Fibroblast of lung (primary cell): ENCODE measurements at regions not wholly inside any gene's neighbourhood (a gene's known extent, or its start where the extent isn't known, plus 50 kb on each side); places are given as distances from the start of the nearest gene placed in this dataset.

Experiments used
- EZH2 ChIP-seq: IDR thresholded peaks from 2 replicates; pipeline ENCODE4 v1.5.1; 2012; ENCODE audit warnings: low read length, control low read depth, mild to moderate bottlenecking; ENCODE audit errors: missing control alignments
- TF ChIP-seq, protein P1 (sequence below), 2 donors: IDR thresholded peaks in 1 of 2; conservative IDR thresholded peaks in 1 of 2; 1 replicate in 1 of 2; 2 replicates in 1 of 2; pipeline ENCODE4 v1.5.1; 2011 to 2012; ENCODE audit warnings: low read length in 2 of 2, control low read depth in 1 of 2, inconsistent platforms in 1 of 2, low read depth in 1 of 2, mild to moderate bottlenecking in 1 of 2

DNA sequence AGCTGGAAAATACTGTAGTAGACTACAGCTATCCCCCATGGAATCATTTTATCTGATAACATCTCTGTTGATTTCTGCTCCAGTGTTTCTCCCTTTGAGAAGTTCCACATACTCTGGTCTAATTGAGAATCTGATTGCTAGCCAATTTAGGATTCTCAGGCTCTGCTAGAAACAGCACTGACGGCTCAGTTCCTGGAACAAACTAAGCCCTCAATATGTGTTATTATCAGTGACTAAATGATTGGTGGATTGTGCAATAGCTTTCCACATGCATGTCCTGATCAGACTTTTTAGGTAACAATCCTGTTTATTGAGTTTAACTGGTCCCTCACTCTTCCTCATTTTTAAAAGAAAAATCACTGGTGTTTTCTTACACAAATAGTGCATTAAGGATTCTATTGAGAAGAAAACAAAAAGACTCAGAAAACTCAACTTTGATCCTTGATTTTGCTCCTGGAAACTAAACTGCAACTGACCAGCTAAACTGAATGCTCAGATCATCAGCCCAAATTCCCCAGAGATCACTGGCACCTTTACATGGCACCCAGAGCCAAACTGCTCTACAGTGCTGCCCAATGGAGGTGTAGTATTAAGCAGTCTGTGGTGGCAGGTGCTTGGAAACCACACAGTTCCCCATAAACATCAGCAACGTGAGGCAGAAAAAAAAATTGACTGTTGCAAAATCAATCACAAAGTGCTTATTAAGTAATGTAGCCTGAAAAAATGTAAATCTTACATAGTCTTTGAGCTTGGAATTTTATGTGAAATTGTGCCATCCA is 423.7 kb downstream of the TOX3 start:
- TF ChIP-seq, protein P1, sequence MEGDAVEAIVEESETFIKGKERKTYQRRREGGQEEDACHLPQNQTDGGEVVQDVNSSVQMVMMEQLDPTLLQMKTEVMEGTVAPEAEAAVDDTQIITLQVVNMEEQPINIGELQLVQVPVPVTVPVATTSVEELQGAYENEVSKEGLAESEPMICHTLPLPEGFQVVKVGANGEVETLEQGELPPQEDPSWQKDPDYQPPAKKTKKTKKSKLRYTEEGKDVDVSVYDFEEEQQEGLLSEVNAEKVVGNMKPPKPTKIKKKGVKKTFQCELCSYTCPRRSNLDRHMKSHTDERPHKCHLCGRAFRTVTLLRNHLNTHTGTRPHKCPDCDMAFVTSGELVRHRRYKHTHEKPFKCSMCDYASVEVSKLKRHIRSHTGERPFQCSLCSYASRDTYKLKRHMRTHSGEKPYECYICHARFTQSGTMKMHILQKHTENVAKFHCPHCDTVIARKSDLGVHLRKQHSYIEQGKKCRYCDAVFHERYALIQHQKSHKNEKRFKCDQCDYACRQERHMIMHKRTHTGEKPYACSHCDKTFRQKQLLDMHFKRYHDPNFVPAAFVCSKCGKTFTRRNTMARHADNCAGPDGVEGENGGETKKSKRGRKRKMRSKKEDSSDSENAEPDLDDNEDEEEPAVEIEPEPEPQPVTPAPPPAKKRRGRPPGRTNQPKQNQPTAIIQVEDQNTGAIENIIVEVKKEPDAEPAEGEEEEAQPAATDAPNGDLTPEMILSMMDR (conservative IDR thresholded peaks at IDR 0.05 in 1 of 2, IDR thresholded peaks at IDR 0.05 in 1 of 2; ENCODE audit: low read depth in 1 of 2, low read length in 2 of 2), result no peak
- no peak for TF ChIP-seq EZH2
